ENCODE measurements at regions not wholly inside any gene's neighbourhood (a gene's known extent, or its start where the extent isn't known, plus 50 kb on each side); places are given as distances from the start of the nearest gene placed in this dataset.
A peak's percentile ranks its signal among the peaks of the same experiment; 100 is the strongest.

- FAIRE-seq (no peak), DNase-seq (ENCODE audit: low spot score in 2 of 2) (no peak)
Measured at GRCh38 chr6:28727559-28728211, 196.1 kb downstream of the TRIM27 start.

GRCh38 chr6:28729501-28730402 lies 194.0 kb downstream of the TRIM27 start:
- no peak for FAIRE-seq

GRCh38 chr6:28732052-28732451 lies 191.7 kb downstream of the TRIM27 start:
- DNase-seq (ENCODE audit: low spot score in 2 of 2) (no peak), FAIRE-seq (no peak)

More at GRCh38 chr6:28729501-28730402, 194.0 kb downstream of the TRIM27 start:
- no peak for DNase-seq (ENCODE audit: low spot score in 2 of 2)

- no peak for DNase-seq (ENCODE audit: low spot score in 2 of 2)
- FAIRE-seq = no peak
Measured at GRCh38 chr6:28734443-28734959, 189.3 kb downstream of the TRIM27 start.

- no peak for FAIRE-seq
- DNase-seq (ENCODE audit: low spot score in 2 of 2) = no peak
Measured at GRCh38 chr6:28736121-28736520, 187.7 kb downstream of the TRIM27 start.

- DNase-seq (ENCODE audit: low spot score in 2 of 2) = no peak
- no peak for FAIRE-seq
Measured at GRCh38 chr6:28737750-28738395, 185.9 kb downstream of the TRIM27 start.

GRCh38 chr6:28738396-28738765 lies 185.4 kb downstream of the TRIM27 start:
- DNase-seq (ENCODE audit: low spot score in 2 of 2) (no peak), FAIRE-seq (no peak)

GRCh38 chr6:28741363-28741762 lies 182.4 kb downstream of the TRIM27 start:
- FAIRE-seq (no peak), DNase-seq (ENCODE audit: low spot score in 2 of 2) (no peak)

- no peak for FAIRE-seq
Measured at GRCh38 chr6:28742668-28743270, 181.0 kb downstream of the TRIM27 start.

GRCh38 chr6:28743271-28743789 lies 180.5 kb downstream of the TRIM27 start:
- DNase-seq (ENCODE audit: low spot score in 2 of 2) = no peak
- FAIRE-seq = no peak

More at GRCh38 chr6:28742668-28743270, 181.0 kb downstream of the TRIM27 start:
- DNase-seq (ENCODE audit: low spot score in 2 of 2) = no peak

- FAIRE-seq (no peak), DNase-seq (ENCODE audit: low spot score in 2 of 2) (no peak)
Measured at GRCh38 chr6:28747083-28747630, 176.6 kb downstream of the TRIM27 start.

- DNase-seq (ENCODE audit: low spot score in 2 of 2) (no peak), FAIRE-seq (no peak)
Measured at GRCh38 chr6:28747631-28748157, 176.1 kb downstream of the TRIM27 start.

GRCh38 chr6:28748192-28748591 lies 175.6 kb downstream of the TRIM27 start:
- DNase-seq (ENCODE audit: low spot score in 2 of 2) (no peak), FAIRE-seq (no peak)

- FAIRE-seq = no peak
- no peak for DNase-seq (ENCODE audit: low spot score in 2 of 2)
Measured at GRCh38 chr6:28750926-28751458, 172.8 kb downstream of the TRIM27 start.

- no peak for FAIRE-seq
- DNase-seq (ENCODE audit: low spot score in 2 of 2) = no peak
Measured at GRCh38 chr6:28751514-28751913, 172.3 kb downstream of the TRIM27 start.

- FAIRE-seq (peak; percentile 95), DNase-seq (ENCODE audit: low spot score in 2 of 2) (no peak)
Measured at GRCh38 chr6:28751963-28752350, 171.8 kb downstream of the TRIM27 start.

GRCh38 chr6:28757429-28758045 lies 166.2 kb downstream of the TRIM27 start:
- DNase-seq (ENCODE audit: low spot score in 2 of 2) (no peak), FAIRE-seq (no peak)

- FAIRE-seq (no peak), DNase-seq (ENCODE audit: low spot score in 2 of 2) (no peak)
Measured at GRCh38 chr6:28758046-28758817, 165.6 kb downstream of the TRIM27 start.

Data from frontal cortex (tissue), 3 donors.